IMR-90 (cell line): ENCODE measurements at regions not wholly inside any gene's neighbourhood (a gene's known extent, or its start where the extent isn't known, plus 50 kb on each side); places are given as distances from the start of the nearest gene placed in this dataset.

Source experiments
- RAD21 ChIP-seq: IDR thresholded peaks from 2 replicates; pipeline ENCODE4 v1.6.1; 2012; ENCODE audit warnings: low read length, improper control_type of control experiment
- SMC3 ChIP-seq: fragments of 150-350 bp; IDR thresholded peaks from 2 replicates; pipeline ENCODE4 v1.6.1; 2016; ENCODE audit warnings: low read depth, mild to moderate bottlenecking, antibody characterized with exemption, low read length, moderate library complexity
- TF ChIP-seq, protein P1 (sequence below): conservative IDR thresholded peaks from 2 replicates; pipeline ENCODE4 v1.5.1; 2012; ENCODE audit warnings: mild to moderate bottlenecking, low read depth, low read length, improper control_type of control experiment

DNA sequence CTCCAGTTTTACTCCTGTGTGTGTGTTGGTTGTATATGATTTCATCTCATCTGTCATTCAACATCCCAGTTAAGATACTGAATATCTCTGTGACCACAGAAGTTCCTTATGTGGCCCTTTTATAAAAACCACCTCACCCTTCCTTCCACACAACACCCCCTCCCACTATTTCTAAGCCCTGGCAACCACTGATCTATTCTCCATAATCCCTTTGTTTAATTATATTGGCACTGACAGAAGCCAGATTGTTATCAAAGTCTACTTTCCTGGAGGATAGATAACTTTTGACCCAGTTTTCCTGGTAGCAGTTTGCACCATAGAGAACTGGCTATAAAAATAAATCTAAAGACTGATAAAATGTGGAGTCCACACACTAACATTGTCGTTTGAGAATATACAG, 902.8 kb downstream of the SLC16A7 start:
- TF ChIP-seq SMC3 (no peak), RAD21 (no peak)
- TF ChIP-seq, protein P1, sequence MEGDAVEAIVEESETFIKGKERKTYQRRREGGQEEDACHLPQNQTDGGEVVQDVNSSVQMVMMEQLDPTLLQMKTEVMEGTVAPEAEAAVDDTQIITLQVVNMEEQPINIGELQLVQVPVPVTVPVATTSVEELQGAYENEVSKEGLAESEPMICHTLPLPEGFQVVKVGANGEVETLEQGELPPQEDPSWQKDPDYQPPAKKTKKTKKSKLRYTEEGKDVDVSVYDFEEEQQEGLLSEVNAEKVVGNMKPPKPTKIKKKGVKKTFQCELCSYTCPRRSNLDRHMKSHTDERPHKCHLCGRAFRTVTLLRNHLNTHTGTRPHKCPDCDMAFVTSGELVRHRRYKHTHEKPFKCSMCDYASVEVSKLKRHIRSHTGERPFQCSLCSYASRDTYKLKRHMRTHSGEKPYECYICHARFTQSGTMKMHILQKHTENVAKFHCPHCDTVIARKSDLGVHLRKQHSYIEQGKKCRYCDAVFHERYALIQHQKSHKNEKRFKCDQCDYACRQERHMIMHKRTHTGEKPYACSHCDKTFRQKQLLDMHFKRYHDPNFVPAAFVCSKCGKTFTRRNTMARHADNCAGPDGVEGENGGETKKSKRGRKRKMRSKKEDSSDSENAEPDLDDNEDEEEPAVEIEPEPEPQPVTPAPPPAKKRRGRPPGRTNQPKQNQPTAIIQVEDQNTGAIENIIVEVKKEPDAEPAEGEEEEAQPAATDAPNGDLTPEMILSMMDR, result no peak
